Upper lobe of right lung (tissue), 1 donor: ENCODE measurements at regions not wholly inside any gene's neighbourhood (a gene's known extent, or its start where the extent isn't known, plus 50 kb on each side); places are given as distances from the start of the nearest gene placed in this dataset.

Experiments
- ATAC-seq: fragments of 200-7000 bp; cut with Tn5 transposase; one replicate; pipeline ENCODE4 v1.9.1; 2020; ENCODE audit warnings: mild to moderate bottlenecking, moderate library complexity
- DNase-seq: peaks from one replicate; pipeline ENCODE4 v3.0.0-alpha.2; 2020
- H3K27ac ChIP-seq: fragments of 200-600 bp; one replicate; pipeline ENCODE4 v1.8.0; 2022
- H3K27me3 ChIP-seq: fragments of 200-600 bp; one replicate; pipeline ENCODE4 v1.8.0; 2022; ENCODE audit warnings: mild to moderate bottlenecking
- H3K36me3 ChIP-seq: fragments of 200-600 bp; one replicate; pipeline ENCODE4 v1.8.0; 2022
- H3K4me1 ChIP-seq: fragments of 200-600 bp; one replicate; pipeline ENCODE4 v1.8.0; 2022
- H3K4me3 ChIP-seq: fragments of 200-600 bp; one replicate; pipeline ENCODE4 v1.8.0; 2022; ENCODE audit warnings: mild to moderate bottlenecking
- H3K9me3 ChIP-seq: fragments of 200-600 bp; one replicate; pipeline ENCODE4 v1.8.0; 2022
- CTCF ChIP-seq: fragments of 200-600 bp; IDR thresholded peaks from one replicate; pipeline ENCODE4 v1.8.0; 2022; ENCODE audit warnings: antibody characterized with exemption
- intact Hi-C: fragments of 100-400 bp; cut with DNase I; formaldehyde crosslinking; loops from one replicate; pipeline ENCODE4 v1.11.0; 2022
- donor health status: DM: no; HTN: yes; CAD: no; lungs with severe emphysema.

GRCh38 chr6:113352029-113352801 is 504.9 kb upstream of the MARCKS start:
- Histone ChIP-seq H3K9me3 (no peaks in the 10 kb centered on the region), H3K4me3 (no peak overlapping the region), H3K27me3 (no peaks in the 10 kb centered on the region), H3K27ac (no peak overlapping the region), H3K4me1 (peaks cover 8% of the 10 kb centered on the region), H3K36me3 (no peaks in the 10 kb centered on the region)
- DNase-seq, result no peak
- no peak for TF ChIP-seq CTCF
- no peak for ATAC-seq
- intact Hi-C loops, result no loop called here

- Histone ChIP-seq H3K4me3 (no peak overlapping the region), H3K36me3 (no peaks in the 10 kb centered on the region), H3K4me1 (peaks cover 8% of the 10 kb centered on the region), H3K27ac (no peak overlapping the region), H3K27me3 (no peaks in the 10 kb centered on the region), H3K9me3 (no peaks in the 10 kb centered on the region)
- intact Hi-C loops, result no loop called here
- no peak for TF ChIP-seq CTCF
- DNase-seq (no peak), ATAC-seq (no peak)
Measured at GRCh38 chr6:113352831-113353230, 504.3 kb upstream of the MARCKS start.

- Histone ChIP-seq H3K27ac (no peak overlapping the region), H3K27me3 (no peaks in the 10 kb centered on the region), H3K4me3 (no peak overlapping the region), H3K9me3 (no peaks in the 10 kb centered on the region), H3K4me1 (peaks cover 8% of the 10 kb centered on the region), H3K36me3 (no peaks in the 10 kb centered on the region)
- DNase-seq (no peak), ATAC-seq (no peak)
- no peak for TF ChIP-seq CTCF
- intact Hi-C loops, result no loop called here
Measured at GRCh38 chr6:113353392-113353791, 503.8 kb upstream of the MARCKS start.

- no peaks in the 10 kb centered on the region for H3K36me3 ChIP-seq
- no peaks in the 10 kb centered on the region for H3K9me3 ChIP-seq
- ATAC-seq (no peak), DNase-seq (no peak)
- intact Hi-C loops, result no loop called here
- TF ChIP-seq CTCF, result no peak
- H3K4me1 ChIP-seq, result peaks cover 8% of the 10 kb centered on the region
- no peaks in the 10 kb centered on the region for H3K27me3 ChIP-seq
- no peak overlapping the region for H3K4me3 ChIP-seq
- H3K27ac ChIP-seq, result no peak overlapping the region
Measured at GRCh38 chr6:113354204-113354895, 502.8 kb upstream of the MARCKS start.

GRCh38 chr6:113356139-113356538 is 501.0 kb upstream of the MARCKS start:
- H3K27me3 ChIP-seq, result no peaks in the 10 kb centered on the region
- H3K9me3 ChIP-seq, result no peaks in the 10 kb centered on the region
- no peak for ATAC-seq
- H3K36me3 ChIP-seq, result no peaks in the 10 kb centered on the region
- no peak overlapping the region for H3K4me3 ChIP-seq
- intact Hi-C loops, result no loop called here
- H3K4me1 ChIP-seq, result peaks cover 8% of the 10 kb centered on the region
- H3K27ac ChIP-seq, result no peak overlapping the region
- TF ChIP-seq CTCF, result no peak
- DNase-seq, result no peak
